Activated CD4-positive, alpha-beta T cell treated with anti-CD3 and anti-CD28 coated beads for 48 hours (primary cell): ENCODE measurements at regions not wholly inside any gene's neighbourhood (a gene's known extent, or its start where the extent isn't known, plus 50 kb on each side); places are given as distances from the start of the nearest gene placed in this dataset.

Source experiments
- DNase-seq: peaks from one replicate; pipeline ENCODE4 v3.0.0-alpha.2; 2020

DNA sequence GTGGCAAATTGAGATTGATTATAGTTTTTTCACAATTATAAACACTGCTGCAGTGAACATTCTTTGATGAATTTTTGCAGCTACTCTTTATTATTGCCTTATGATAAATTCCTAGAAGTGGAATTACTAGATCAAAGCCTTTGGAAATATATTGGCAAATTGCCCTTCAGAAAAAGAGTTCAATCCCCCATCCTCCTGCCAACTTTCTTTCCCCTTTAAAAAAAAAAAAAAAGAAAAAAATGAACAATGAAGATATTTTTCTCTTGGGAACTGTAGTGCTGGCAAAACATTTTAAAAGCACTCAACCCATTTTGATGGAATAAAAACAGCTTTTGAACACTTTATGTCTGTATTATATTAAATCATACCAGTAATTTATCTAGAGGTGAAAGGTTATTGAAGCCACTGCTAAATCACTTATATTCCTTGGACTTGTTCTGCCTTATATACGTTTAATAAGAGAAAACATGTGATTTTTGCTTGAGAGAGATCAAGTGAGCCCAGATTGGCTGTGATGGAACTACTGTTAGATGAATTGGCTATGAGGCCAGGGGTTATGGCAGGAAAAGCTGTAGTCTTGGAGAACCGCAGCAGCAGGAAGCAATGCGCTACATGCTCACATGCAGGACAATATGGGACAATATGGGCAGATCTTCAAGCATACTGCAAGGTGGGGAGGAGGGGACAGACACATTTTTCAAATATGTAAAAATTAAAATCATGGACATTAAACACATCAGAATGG lies 212.8 kb upstream of the C2CD4B start:
- no peak for DNase-seq

DNA sequence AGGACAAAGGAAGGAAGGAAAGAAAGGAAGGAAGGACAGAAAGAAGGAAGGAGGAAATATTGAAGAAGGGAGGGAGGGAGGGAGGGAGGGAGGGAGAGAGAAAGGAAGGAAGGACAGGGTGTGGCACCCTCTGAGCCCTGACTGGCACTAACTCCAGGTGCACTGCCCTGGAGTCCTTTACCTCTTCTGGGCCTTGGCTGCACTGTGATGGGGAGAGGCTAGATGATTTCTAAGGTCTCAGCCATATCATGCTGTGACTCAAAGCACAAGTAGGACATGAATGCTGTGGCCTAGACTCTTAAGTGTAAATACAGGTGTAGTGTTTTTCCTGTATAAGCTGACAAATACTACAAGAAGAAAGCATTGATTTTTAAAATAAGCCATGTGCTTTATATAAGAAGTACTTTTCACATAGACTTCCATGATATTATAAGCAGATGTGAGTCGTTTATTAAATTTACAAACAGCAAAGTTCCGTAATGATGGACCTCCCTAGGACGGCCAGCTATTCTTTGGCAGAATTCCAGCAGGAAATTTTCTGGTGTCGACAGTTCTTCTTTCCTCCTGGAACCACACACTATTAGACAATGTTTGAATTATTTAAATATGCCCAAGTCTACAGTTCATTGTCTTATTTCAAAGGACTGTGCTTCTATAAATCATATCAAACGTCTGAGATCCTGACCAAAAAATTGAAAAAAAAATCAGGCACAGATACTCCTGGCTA lies 213.8 kb upstream of the C2CD4B start:
- no peak for DNase-seq

DNA sequence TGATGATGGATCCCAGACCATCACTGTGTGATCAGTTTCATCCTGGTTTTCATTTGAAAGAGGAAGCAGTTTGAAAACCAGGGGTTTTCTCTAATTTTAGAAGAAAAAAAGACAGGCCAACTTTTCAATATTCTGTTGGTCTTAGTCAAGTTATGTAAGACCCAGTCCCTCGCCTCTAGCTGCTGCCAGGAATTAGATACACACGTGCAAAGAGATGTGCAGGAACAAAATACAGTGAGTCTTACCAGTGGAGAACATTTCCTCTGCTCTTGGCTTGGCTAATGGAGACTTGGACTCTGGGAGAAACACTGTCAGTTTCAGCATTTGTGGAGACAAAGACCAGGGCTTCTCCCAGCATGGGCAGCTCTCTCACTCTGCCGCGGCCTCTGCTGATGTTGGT lies 214.9 kb upstream of the C2CD4B start:
- no peak for DNase-seq

DNA sequence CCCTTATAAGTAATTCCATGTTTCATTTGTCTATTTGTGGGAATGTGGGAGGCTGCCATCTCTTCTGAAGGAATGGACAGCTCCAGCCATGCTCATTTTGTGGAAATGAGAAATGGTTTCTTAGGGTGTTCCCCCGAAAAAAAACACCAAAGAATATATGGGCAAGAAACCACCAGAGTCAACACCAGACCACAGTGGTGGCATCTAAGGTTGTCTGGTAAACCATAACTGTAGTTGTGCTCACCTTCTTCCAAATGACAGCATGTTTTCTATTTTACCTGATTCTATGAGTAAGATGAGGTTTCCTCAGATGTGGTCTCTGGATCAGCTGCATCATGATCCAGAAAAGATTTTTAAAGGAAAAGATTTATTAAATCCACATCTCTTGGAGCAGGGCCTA lies 217.0 kb upstream of the C2CD4B start:
- no peak for DNase-seq

DNA sequence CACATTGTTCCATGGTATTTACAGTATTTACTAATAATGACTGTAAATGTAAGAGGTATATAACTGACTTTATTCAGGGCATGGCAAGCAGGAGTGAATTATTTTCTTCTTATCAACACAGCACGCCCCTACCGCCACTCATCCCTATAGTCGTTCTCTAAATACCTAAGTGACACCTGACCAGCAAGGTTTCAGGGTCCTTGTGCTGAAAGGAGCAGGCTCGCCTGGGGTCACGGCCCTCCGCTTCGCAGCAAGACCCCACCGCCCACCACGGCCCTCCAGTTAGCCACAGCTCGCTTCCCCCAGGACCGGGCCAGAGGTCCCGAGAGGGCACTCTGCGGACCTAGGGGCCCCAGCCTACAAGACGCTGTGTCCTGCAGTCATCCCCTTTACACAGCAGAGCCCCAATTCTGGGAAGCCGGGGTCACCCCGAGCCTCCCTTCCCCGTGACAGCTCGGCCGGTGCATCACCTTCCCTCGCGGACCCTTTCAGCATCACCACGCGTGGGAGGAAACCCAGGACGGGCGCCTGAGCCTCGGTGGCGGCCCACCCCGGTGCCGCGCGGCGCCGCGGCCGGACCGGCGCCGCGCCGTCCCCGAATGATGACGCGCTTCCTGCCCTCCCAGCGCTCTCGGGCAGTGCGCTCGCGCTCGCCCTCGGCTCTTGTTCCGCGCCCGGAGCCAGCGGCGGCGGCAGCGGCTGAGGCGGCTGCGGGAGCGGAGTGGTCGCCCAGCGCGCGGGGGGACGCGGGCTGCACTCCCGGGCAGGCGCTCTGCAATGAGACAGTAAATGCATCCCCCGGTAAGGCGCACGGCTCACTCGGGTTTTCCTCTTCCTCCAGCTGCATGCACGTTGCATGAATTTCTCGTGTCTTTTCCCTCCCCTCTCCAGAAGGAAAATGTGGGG lies 225.1 kb upstream of the C2CD4B start, which contains the start of gene TLN2:
Gene TLN2, plus strand, starts transcription at position 666 of the 906 bp plus-strand sequence.
- DNase-seq, result peak; percentile 71

DNA sequence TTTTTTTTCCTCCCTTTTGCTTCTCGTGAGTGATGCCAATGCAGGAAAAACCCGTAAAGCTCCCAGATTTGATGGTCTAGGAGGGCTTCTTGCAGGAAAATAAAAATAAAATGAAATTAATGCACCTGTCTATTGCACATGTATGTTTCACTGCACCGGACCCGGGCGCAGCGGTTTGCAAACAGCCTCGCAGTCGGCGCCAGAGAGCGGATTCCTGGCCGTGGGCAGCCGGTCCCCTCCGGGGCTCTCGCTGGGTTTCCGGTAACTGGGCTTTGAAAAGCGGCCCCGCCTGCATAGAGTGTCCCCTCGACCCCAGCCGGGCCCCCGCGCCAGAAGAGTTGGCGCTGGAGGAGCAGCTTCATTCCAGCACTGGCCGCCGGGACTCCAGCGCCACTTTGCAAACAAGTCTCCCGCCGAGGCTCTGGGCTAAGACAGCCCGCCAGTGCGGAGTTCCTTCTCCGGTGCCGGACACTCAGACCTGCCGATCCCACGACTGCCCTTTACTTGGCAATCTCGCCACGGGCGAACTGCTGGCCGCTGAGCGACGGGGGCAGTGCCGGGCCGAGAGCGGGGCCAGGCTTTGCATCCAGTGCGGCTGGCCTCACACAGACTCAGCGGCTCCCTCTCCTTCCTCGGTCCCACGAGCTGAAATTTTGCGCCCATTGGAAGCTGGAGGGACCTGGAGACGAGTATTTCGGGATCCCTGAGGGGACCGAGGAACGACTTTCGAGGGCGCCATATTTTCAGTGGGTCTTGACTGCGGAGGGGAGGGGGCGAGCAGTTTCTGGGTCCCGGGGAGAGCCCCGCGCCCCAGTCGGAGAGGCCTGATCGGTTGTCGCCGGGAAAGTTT lies 225.9 kb upstream of the C2CD4B start:
- DNase-seq, result peak; percentile 46

DNA sequence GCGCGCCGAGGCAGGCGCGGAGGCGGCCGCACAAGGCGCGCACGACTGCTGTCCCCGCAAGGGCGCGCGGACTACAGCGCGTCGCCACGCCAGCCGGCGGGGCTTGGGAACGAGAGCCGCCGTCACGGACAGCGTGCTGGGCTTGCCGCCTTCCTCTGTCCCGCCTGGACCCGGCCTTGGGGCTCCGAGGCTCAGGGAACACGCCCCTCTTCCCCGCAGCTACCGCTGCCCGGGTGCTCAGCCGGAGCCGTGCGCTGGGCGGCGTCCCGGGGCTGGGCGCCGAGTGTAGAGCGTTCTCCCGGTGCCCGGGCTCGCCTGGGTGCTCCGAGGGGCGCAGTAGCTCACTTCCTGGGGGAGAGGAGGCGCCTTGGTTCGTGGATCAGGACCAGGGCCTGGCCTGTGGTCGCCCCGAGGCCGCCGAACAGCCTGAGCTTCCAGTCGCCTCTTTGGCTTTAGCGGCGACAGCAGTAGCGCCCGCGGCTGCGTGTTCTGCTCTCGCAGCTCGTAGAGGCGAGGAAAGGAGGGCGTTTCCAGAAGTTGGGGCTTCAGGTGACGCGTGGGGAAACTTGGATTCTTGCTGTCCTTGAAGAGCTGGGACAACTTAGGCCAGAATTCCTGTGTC lies 226.7 kb upstream of the C2CD4B start:
- DNase-seq, result peak; percentile 37

DNA sequence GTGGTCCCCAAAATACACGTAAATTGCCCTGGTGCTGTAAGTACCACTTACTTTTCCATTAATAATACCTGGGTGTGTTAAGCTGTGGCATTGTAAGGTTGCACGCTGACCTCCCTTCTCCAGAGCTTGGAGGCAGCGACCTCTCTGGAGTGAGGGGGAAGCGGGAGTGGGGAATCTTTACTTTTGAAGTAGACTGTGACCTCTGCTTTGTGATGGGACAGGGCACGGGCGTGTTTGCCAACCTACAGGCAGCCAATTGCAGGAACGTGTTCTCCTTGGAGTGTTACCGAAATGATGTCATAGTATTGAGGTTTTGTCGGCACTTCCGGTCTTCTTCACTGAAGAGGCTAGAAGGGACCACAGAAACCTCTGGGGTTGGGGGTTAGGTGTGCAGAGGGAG lies 227.3 kb upstream of the C2CD4B start:
- DNase-seq, result peak; percentile 7

DNA sequence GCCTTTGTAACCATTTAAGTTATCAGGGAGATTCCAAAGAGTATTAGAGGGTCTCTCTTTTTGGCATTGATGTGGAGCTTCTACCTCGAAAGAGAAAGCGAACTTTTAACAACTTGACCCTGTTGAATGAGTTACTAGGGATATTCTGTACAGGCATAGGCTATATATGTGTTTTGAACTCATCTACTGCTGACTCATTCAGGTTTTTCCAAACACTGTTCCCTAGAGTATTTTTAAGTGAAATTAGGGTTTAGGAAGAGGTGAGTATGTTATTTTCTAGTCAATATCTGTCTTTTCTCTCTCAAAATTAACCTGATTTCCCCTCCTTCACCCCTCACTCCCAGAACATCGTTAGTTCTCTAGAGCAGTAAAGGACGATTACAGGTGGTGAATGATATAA lies 228.1 kb upstream of the C2CD4B start:
- no peak for DNase-seq

DNA sequence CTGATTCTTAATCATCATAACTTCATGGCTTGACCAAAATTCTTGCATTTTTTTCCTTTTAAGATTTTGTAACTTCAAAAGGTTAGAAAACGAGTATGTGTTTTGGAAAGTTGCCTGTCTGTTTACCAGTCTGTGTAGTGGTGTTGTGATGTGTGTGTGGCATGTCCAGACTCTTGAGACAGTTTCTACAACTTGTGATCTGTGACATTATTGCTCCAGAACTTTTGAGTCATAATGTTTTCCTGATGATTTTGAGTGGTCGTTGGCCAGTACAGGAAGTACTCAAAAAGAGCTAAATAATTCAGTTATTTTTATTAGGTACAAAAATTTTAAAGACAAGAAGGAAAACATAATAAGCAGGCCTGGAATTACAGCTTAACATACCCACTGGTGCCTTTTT lies 229.0 kb upstream of the C2CD4B start:
- no peak for DNase-seq

DNA sequence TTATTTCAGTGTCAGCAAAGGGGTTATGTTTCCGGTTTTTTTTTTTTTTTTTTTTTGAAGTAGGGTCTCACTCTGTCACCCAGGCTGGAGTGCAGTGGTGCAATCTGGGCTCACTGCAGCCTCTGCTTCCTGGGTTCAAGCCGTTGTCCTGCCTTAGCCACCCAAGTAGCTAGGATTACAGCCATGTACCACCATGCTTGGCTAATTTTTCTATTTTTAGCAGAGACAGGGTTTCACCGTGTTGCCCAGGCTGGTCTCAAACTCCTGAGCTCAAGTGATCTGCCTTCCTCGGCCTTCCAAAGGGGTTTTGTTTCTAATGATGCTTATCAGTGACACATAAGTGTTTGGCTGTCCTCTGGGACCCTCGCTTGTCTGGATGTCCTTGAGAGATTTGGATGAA lies 235.7 kb upstream of the C2CD4B start:
- DNase-seq, result no peak

DNA sequence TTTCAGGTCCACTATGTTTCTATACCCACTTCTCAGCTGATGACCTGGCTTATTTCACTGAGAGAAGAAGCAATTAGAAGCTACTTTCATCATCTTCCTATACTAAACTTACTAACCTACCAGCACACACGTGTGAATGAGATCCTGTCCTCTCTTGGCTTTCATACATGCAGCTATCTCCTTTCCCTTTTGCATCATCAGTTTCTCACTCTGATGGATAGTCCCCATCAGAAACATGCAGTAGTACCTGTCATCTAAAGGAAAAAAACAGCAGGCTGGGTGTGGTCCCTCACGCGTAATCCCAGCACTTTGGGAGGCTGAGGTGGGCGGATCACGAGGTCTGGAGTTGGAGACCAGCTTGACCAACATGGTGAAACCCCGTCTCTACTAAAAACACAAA lies 237.6 kb upstream of the C2CD4B start:
- no peak for DNase-seq

DNA sequence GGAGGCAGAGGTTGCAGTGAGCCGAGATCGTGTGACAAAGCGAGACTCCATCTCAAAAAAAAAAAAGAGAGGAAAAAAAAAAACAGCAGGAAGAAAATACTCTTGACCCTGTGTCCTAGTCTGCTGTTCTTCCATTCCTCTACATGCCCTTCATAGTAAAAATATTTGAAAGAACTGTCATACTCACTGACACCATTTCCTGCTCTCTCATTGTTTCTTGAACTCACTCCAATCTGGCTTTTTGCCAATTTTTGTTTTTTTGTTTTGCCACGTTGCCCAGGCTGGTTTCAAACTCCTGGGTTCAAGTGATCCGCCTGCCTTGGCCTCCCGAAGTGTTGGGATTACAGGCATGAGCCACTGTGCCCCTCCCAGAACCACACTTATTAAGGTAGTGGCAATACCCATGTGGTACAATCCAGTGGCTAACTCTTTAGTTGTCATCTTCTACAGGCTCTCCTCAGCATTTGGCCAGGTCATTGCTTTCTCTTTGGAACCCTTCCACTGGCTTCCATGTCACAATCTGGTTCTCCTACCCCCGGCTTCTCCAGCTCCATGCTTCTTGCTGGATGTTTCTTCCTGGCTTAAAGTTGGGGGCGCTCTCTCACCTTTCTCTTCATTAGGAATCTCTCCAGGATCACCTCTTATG lies 238.2 kb upstream of the C2CD4B start:
- no peak for DNase-seq

DNA sequence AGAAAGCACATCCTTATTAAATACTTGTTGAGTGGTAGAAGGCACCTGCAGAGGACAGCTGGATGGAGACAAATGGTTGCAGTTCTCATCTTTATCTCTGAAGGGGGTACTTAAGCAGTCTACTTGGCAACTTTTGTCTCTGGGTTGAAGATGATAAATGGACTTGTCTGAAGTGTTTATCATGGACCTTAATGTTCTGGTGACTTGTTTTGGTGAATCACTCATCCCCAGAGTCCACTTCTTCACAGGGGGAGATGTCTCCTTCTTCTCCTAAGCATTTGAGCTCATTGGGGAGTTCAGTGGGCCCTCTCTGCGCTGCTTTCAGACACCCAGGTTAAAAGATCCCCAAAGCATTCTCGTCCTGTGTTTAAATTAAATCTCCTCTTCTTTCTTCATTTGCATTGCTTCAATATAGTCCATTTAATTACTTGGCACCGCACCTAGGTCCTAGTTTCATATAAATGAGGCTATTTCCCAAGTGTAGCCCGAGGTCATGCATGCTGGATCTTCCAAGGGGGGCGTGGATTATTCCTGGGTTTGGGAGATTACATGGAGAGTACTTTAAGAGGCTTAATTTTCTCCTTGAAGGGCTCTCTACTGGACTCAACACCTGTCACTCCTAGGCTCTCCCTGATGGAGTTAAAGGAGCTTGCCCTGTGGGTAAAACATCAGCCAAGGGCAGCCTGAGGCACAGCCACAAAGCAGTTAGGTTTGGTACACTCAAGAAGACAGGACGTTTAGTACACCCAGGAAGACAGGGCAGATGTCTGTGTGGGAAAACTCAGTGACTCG lies 239.3 kb upstream of the C2CD4B start:
- DNase-seq, result no peak

DNA sequence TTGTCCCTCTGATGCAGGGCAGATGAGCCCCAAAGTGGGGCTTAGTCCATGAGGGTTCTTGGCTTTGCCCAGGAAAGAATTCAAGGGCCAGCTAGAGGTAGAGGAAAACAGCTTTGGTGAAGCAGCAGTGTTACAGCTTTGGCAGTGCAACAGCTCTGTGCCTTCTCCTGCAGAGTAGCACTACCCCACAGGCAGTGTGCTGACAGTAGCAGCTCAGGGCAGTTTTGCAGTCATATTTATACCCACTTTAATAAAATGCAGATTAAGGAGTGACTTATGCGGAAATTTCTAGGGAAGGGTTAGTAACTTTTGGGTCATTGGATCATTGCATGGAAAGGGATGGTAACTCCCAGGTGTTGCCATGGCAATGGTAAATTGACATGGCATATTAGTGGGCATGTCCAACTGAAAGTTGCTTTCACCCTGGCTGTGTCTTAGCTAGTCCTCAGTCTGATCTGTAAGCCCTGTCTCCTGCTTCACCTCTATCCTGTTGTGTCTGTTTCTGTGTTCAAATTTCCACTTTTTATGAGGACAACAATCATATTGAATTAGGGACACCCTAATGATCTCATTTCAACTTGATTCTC lies 241.3 kb upstream of the C2CD4B start:
- DNase-seq, result no peak

DNA sequence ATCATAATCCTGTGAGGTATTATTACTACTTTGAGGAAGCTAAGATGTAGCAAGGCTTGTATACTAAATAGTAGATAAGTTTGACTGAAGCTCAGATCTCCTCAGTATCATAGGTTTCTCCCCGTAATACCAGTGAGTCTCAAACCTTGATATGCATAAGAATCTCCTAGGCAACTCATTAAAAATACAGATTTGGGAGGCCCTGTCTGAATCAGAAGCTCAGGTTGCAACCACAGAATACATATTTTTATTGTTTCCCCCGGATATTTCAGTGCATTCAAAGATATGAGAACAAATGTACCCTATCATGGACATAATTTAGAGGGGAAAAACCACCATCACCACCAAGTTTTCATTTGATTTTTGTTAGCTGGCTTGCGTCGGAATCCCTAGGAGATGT lies 242.1 kb upstream of the C2CD4B start:
- no peak for DNase-seq

DNA sequence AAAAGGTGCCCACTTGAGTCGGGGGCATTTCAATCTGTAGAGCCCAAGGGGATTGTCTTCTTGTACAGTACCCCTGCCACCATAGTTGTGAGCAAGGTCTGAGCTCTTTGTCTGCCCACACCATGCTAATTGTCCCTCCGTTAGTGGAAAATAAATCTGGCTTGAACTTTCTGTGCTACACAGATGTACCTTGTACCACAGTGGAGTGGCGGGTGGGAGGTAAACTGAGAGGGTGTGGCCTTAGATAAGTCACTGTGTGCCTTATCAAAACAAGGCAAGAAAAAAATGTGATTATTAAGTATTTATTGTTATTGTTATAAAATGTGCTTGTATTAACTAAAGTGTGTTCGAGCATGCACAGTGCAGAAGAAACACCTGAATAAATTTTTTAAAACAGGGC lies 242.9 kb upstream of the C2CD4B start:
- no peak for DNase-seq

DNA sequence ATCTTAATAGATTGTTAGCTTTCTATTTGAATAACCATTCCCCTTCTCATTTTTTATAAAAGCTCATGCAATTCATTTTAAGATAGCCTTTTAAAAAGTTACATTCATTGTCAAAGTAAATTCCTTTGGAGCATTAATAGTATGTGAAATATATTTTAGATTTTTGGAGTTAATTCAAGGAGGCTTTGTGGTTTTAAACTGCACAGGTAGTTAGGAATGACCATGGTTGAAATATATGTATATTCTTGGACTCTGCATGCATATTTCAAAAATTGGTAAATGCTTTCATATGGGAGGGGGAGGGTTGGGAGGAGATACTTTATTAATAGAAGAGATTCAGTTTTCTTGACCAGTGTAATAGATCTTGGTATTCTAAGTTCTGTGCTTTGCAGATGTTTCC lies 244.4 kb upstream of the C2CD4B start:
- DNase-seq, result no peak

DNA sequence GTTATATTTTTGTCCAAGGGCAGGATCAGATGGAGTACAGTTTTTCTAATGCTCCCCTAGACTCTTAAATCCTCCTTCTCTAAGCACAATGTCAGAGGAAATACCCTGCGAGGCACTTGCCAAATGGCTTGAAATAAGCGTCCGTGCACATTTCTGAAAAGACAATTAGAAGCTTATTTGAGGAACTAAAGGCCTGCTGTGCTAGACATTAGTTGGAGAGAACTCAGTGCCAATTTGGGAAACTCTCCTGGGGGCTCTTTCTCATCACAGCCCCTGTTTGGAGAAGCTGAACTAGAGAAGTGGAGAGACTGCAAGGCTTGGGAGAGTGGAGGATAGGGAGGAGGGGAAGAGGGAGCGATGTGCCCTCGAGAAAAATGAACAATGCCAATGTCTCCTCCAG lies 247.6 kb upstream of the C2CD4B start:
- DNase-seq, result no peak

DNA sequence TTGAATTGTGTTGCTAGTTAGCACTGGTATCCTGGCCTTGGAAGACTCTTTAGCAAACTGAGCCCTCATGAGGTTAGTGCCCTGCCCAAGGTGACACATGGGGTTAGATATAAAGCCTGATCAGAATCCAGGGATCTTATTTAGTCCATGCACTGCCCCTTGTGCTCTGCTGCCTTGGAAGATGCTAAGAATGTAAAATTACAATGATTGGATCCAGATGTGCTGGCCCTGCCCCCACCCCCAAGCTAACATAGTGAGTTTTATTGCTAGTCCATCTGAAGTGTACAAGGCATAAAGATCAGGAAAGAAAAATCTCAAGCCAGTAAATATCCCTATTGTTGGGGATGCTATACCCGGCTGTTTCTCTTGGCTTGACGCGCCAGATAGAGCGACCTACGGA lies 248.1 kb upstream of the C2CD4B start:
- DNase-seq, result no peak
